MM.1S (cell line): ENCODE measurements at regions not wholly inside any gene's neighbourhood (a gene's known extent, or its start where the extent isn't known, plus 50 kb on each side); places are given as distances from the start of the nearest gene placed in this dataset.

Source experiments
- EZH2 ChIP-seq: fragments of 300-600 bp; sonication (generic); optimal IDR thresholded peaks from 2 replicates; pipeline ENCODE3; 2017; ENCODE audit warnings: low read depth, mild to moderate bottlenecking, antibody characterized with exemption, low read length, mixed read lengths
- EZH2phosphoT487 ChIP-seq: fragments of 300-600 bp; sonication (generic); IDR thresholded peaks from 2 replicates; pipeline ENCODE4 v1.6.1; 2018; ENCODE audit warnings: antibody characterized with exemption, low read length
- TF ChIP-seq, protein P1 (sequence below): fragments of 300-600 bp; sonication (generic); IDR thresholded peaks from 2 replicates; pipeline ENCODE4 v1.5.1; 2016; ENCODE audit warnings: antibody characterized with exemption, low read length, mixed read lengths

- TF ChIP-seq, protein P1, sequence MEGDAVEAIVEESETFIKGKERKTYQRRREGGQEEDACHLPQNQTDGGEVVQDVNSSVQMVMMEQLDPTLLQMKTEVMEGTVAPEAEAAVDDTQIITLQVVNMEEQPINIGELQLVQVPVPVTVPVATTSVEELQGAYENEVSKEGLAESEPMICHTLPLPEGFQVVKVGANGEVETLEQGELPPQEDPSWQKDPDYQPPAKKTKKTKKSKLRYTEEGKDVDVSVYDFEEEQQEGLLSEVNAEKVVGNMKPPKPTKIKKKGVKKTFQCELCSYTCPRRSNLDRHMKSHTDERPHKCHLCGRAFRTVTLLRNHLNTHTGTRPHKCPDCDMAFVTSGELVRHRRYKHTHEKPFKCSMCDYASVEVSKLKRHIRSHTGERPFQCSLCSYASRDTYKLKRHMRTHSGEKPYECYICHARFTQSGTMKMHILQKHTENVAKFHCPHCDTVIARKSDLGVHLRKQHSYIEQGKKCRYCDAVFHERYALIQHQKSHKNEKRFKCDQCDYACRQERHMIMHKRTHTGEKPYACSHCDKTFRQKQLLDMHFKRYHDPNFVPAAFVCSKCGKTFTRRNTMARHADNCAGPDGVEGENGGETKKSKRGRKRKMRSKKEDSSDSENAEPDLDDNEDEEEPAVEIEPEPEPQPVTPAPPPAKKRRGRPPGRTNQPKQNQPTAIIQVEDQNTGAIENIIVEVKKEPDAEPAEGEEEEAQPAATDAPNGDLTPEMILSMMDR, result no peak
- TF ChIP-seq EZH2, result no peak
- TF ChIP-seq EZH2phosphoT487, result no peak
These were observed 203.2 kb downstream of the TLR4 start for GRCh38 chr9:117907420-117907819.
